ENCODE measurements at regions not wholly inside any gene's neighbourhood (a gene's known extent, or its start where the extent isn't known, plus 50 kb on each side); places are given as distances from the start of the nearest gene placed in this dataset.
A peak's percentile ranks its signal among the peaks of the same experiment; 100 is the strongest.

- H2BK15ac ChIP-seq (ENCODE audit: low read length), result no peak overlapping the region
- no peaks in the 10 kb centered on the region for H3K79me2 ChIP-seq (ENCODE audit: control insufficient read depth in 1 of 2, insufficient read depth in 2 of 2, low read length in 2 of 2)
- H3K23ac ChIP-seq (ENCODE audit: insufficient read length), result no peak overlapping the region
- no peak overlapping the region for H3K9ac ChIP-seq (replicated peaks in 1 of 4; ENCODE audit: extremely low read depth in 1 of 4, low read depth in 3 of 4, low read length in 3 of 4)
- H3K36me3 ChIP-seq (ENCODE audit: control insufficient read depth in 2 of 4, insufficient read depth in 4 of 4, low read length in 3 of 4), result no peaks in the 10 kb centered on the region
- no peaks in the 10 kb centered on the region for H4K20me1 ChIP-seq (replicated peaks in 1 of 2; ENCODE audit: control insufficient read depth in 1 of 2, insufficient read depth in 2 of 2, low read length in 2 of 2)
- H2BK120ac ChIP-seq (replicated peaks; ENCODE audit: low read depth, low read length), result no peak overlapping the region
- no peak overlapping the region for H3K4me3 ChIP-seq (ENCODE audit: extremely low read depth in 1 of 4, insufficient read depth in 2 of 4, low read depth in 3 of 4, low read length in 4 of 4)
- peak overlapping the region; percentile 29 to 62; a peak in 3 of 4 replicates for H3K4me2 ChIP-seq (ENCODE audit: insufficient read depth in 1 of 2, low read depth in 2 of 2, low read length in 2 of 2)
- DNase-seq (ENCODE audit: low read depth in 1 of 2, low spot score in 2 of 2), result no peak
- peak overlapping the region; percentile 25; the same call in 1 of the 2 replicates for H3K18ac ChIP-seq (ENCODE audit: extremely low read depth, low read length)
- no peaks in the 10 kb centered on the region for H3K79me1 ChIP-seq (ENCODE audit: low read depth, low read length)
- H3K27ac ChIP-seq (ENCODE audit: low read depth, low read length), result no peak overlapping the region
- H3K9me3 ChIP-seq (ENCODE audit: insufficient read depth in 2 of 2, low read depth in 1 of 2, low read length in 1 of 2), result 0 out of 4 replicates have a peak, but pooled peaks cover 0 to 2% of the 10 kb centered on the region in 2 experiments
- H2AFZ ChIP-seq (ENCODE audit: low read length), result no peak overlapping the region
- ChIA-PET POLR2A (ENCODE audit: partially characterized antibody) (no interaction called here), CTCF (ENCODE audit: partially characterized antibody) (interaction anchor here (0.9 to 1.2 kb wide), 3 partner anchors 12 to 398 kb away, joined by 3 to 4 read pairs (median 4); no protein-coding TSS in a partner anchor)
- H3K27me3 ChIP-seq (replicated peaks in 1 of 4; ENCODE audit: control insufficient read depth in 3 of 4, extremely low read depth in 1 of 4, insufficient read depth in 3 of 4, low read length in 3 of 4), result no peaks in the 10 kb centered on the region; a peak in 1 of 7 replicates
- no peak overlapping the region for H4K5ac ChIP-seq (ENCODE audit: insufficient read length, low read depth, low read length)
- H3K23me2 ChIP-seq (ENCODE audit: low read depth, low read length), result no peaks in the 10 kb centered on the region
- no peak overlapping the region for H4K8ac ChIP-seq (ENCODE audit: extremely low read depth, insufficient read depth, low read length)
- no peak overlapping the region for H3K14ac ChIP-seq (ENCODE audit: insufficient read length)
- H2BK20ac ChIP-seq (ENCODE audit: low read length), result no peak overlapping the region
- H3K56ac ChIP-seq (replicated peaks; ENCODE audit: insufficient read length, low read depth, low read length), result no peak overlapping the region
- FAIRE-seq, result no peak
- peaks cover 0 to 13% (median 7%) of the 10 kb centered on the region in 4 experiments; a peak in 5 of 7 replicates for H3K4me1 ChIP-seq (replicated peaks in 1 of 4; ENCODE audit: control insufficient read depth in 3 of 4, insufficient read depth in 4 of 4, low read length in 3 of 4)
- 0 out of 2 replicates have a peak overlapping the region, but pooled peaks have one; percentile 55 for H2BK12ac ChIP-seq (ENCODE audit: low read depth, low read length)
- 43% methylated on average over 4 of the region's 4 CpGs; no CpG with 5 or more reads in 1 of the 2 experiments for WGBS, 2 experiments (ENCODE audit: extremely low coverage in 1 of 2, insufficient coverage in 1 of 2, insufficient read length in 1 of 2, insufficient replicate concordance in 2 of 2, low coverage in 1 of 2, low lambda C conversion rate in 2 of 2, missing lambda C conversion rate in 1 of 2)
- H2BK5ac ChIP-seq (ENCODE audit: low read depth, low read length), result no peak overlapping the region
- H3K4ac ChIP-seq (replicated peaks; ENCODE audit: insufficient read length, low read depth, low read length), result no peak overlapping the region
- no peak overlapping the region for H4K91ac ChIP-seq (replicated peaks; ENCODE audit: insufficient read length, low read length)
- H2AK5ac ChIP-seq (ENCODE audit: low read depth, low read length), result 0 out of 2 replicates have a peak overlapping the region, but pooled peaks have one; percentile 24
- TF ChIP-seq RAD21 (IDR thresholded peaks at IDR 0.05 in 1 of 2, conservative IDR thresholded peaks at IDR 0.05 in 1 of 2; ENCODE audit: low read depth in 2 of 2, low read length in 2 of 2) (no peak), RFX5 (IDR thresholded peaks at IDR 0.05; ENCODE audit: borderline replicate concordance, low read depth, low read length) (no peak), ATF3 (IDR thresholded peaks at IDR 0.05; ENCODE audit: insufficient read depth, low read depth, low read length) (no peak), EGR1 (IDR thresholded peaks at IDR 0.05; ENCODE audit: borderline replicate concordance, low read depth, low read length) (no peak), CHD2 (IDR thresholded peaks at IDR 0.05; ENCODE audit: low read length) (no peak), CHD1 (IDR thresholded peaks at IDR 0.05; ENCODE audit: low read depth, low read length) (no peak), GABPA (IDR thresholded peaks at IDR 0.05; ENCODE audit: borderline replicate concordance, insufficient read depth, low read length) (no peak), NANOG (IDR thresholded peaks at IDR 0.05; ENCODE audit: insufficient read depth, low read depth, low read length, poor library complexity, severe bottlenecking) (no peak), SP4 (IDR thresholded peaks at IDR 0.05; ENCODE audit: low read length) (no peak), BACH1 (IDR thresholded peaks at IDR 0.05; ENCODE audit: low read length) (no peak), CEBPB (IDR thresholded peaks at IDR 0.05; ENCODE audit: low read depth, low read length) (no peak), EZH2 (IDR thresholded peaks at IDR 0.05; ENCODE audit: low read depth, low read length, severe bottlenecking) (no peak)
Observed at GRCh38 chr2:111534910-111535352, 349.1 kb downstream of the ANAPC1 start.

Data from H1 (cell line).